H9 (cell line): ENCODE measurements at regions not wholly inside any gene's neighbourhood (a gene's known extent, or its start where the extent isn't known, plus 50 kb on each side); places are given as distances from the start of the nearest gene placed in this dataset.

Source experiments
- DNase-seq: peaks from one replicate; pipeline ENCODE4 v3.0.0-alpha.2; 2017
- H2AFZ ChIP-seq: one replicate; pipeline ENCODE4 v1.6.1; 2013; ENCODE audit warnings: mild to moderate bottlenecking, low read length, control low read depth, moderate library complexity
- H2AK5ac ChIP-seq: 2 replicates; pipeline ENCODE4 v1.6.1; 2013; ENCODE audit warnings: low read length, control low read depth, mixed read lengths; ENCODE audit not compliant: insufficient read length
- H2BK120ac ChIP-seq: one replicate; pipeline ENCODE4 v1.6.1; 2013; ENCODE audit warnings: low read depth, mild to moderate bottlenecking, low read length, control low read depth, inconsistent platforms; ENCODE audit not compliant: poor library complexity, severe bottlenecking
- H2BK12ac ChIP-seq: 2 replicates; pipeline ENCODE4 v1.6.1; 2013; ENCODE audit warnings: low read length, control low read depth, mixed read lengths, low read depth; ENCODE audit not compliant: insufficient read length
- H2BK15ac ChIP-seq: 2 replicates; pipeline ENCODE4 v1.6.1; 2013; ENCODE audit warnings: low read depth, low read length, control low read depth
- H2BK20ac ChIP-seq: one replicate; pipeline ENCODE4 v1.6.1; 2013; ENCODE audit warnings: low read depth, mild to moderate bottlenecking, low read length, control low read depth, inconsistent platforms; ENCODE audit not compliant: poor library complexity, severe bottlenecking
- H2BK5ac ChIP-seq: 2 replicates; pipeline ENCODE4 v1.6.1; 2013; ENCODE audit warnings: low read length, control low read depth, mixed read lengths; ENCODE audit not compliant: insufficient read length
- H3K14ac ChIP-seq: 2 replicates; pipeline ENCODE4 v1.6.1; 2013; ENCODE audit warnings: low read length, control low read depth; ENCODE audit not compliant: insufficient read depth
- H3K18ac ChIP-seq: 2 replicates; pipeline ENCODE4 v1.6.1; 2013; ENCODE audit warnings: low read depth, mild to moderate bottlenecking, mixed read lengths, low read length, control low read depth; ENCODE audit not compliant: insufficient read length
- H3K23ac ChIP-seq: 2 replicates; pipeline ENCODE4 v1.6.1; 2013; ENCODE audit warnings: low read length, control low read depth, mixed read lengths, low read depth; ENCODE audit not compliant: insufficient read length
- H3K23me2 ChIP-seq: 2 replicates; pipeline ENCODE4 v1.6.1; 2013; ENCODE audit warnings: low read depth, mild to moderate bottlenecking, mixed read lengths, low read length, control low read depth; ENCODE audit not compliant: insufficient read length, poor library complexity, severe bottlenecking
- H3K27ac ChIP-seq: 2 replicates; pipeline ENCODE4 v1.5.1; 2013; ENCODE audit warnings: low read length, control low read depth, mixed read lengths, low read depth; ENCODE audit not compliant: insufficient read length
- H3K27me3 ChIP-seq: 2 replicates; pipeline ENCODE4 v1.6.1; 2013; ENCODE audit warnings: low read length, control low read depth, inconsistent platforms; ENCODE audit not compliant: insufficient read depth
- H3K4ac ChIP-seq: 2 replicates; pipeline ENCODE4 v1.6.1; 2013; ENCODE audit warnings: low read depth, mild to moderate bottlenecking, control low read depth, inconsistent platforms, low read length, moderate library complexity
- H3K4me1 ChIP-seq: 2 replicates; pipeline ENCODE4 v1.6.1; 2013; ENCODE audit warnings: low read length, control low read depth, inconsistent platforms; ENCODE audit not compliant: insufficient read depth
- H3K4me2 ChIP-seq: 2 replicates; pipeline ENCODE4 v1.6.1; 2013; ENCODE audit warnings: low read length, control low read depth, mixed read lengths; ENCODE audit not compliant: insufficient read length, insufficient read depth
- H3K56ac ChIP-seq: 2 replicates; pipeline ENCODE4 v1.6.1; 2013; ENCODE audit warnings: low read depth, mild to moderate bottlenecking, mixed read lengths, low read length, control low read depth; ENCODE audit not compliant: insufficient read length
- H3K79me1 ChIP-seq: 2 replicates; pipeline ENCODE4 v1.6.1; 2013; ENCODE audit warnings: low read depth, mild to moderate bottlenecking, moderate library complexity, low read length, control low read depth, inconsistent platforms; ENCODE audit not compliant: insufficient read depth, poor library complexity, severe bottlenecking
- H3K79me2 ChIP-seq: 2 replicates; pipeline ENCODE4 v1.6.1; 2013; ENCODE audit warnings: low read length, control low read depth, inconsistent platforms; ENCODE audit not compliant: insufficient read depth
- H3K9ac ChIP-seq: 2 replicates; pipeline ENCODE4 v1.6.1; 2013; ENCODE audit warnings: low read length, control low read depth, mixed read lengths; ENCODE audit not compliant: insufficient read length; ENCODE audit errors: extremely low read depth
- H3K9me3 ChIP-seq: one replicate; pipeline ENCODE4 v1.6.1; 2013; ENCODE audit warnings: low read depth, low read length, inconsistent platforms; ENCODE audit not compliant: control insufficient read depth
- H3T11ph ChIP-seq: one replicate; pipeline ENCODE4 v1.6.1; 2013; ENCODE audit warnings: mild to moderate bottlenecking, low read length, control low read depth, inconsistent platforms
- H4K20me1 ChIP-seq: one replicate; pipeline ENCODE4 v1.6.1; 2013; ENCODE audit not compliant: control insufficient read depth, insufficient read length, insufficient read depth
- H4K5ac ChIP-seq: 2 replicates; pipeline ENCODE4 v1.6.1; 2013; ENCODE audit warnings: low read depth, mild to moderate bottlenecking, mixed read lengths, low read length, control low read depth; ENCODE audit not compliant: insufficient read length
- H4K8ac ChIP-seq: replicated peaks from 2 replicates; pipeline ENCODE4 v1.6.1; 2013; ENCODE audit warnings: low read length, control low read depth, mixed read lengths, low read depth; ENCODE audit not compliant: insufficient read length
- H4K91ac ChIP-seq: 2 replicates; pipeline ENCODE4 v1.6.1; 2013; ENCODE audit warnings: low read depth, mild to moderate bottlenecking, moderate library complexity, mixed read lengths, low read length, control low read depth; ENCODE audit not compliant: insufficient read length
- H3K27ac Mint-ChIP-seq, 3 experiments: 2 replicates in 2 of 3; 3 replicates in 1 of 3; pipeline ENCODE4 v1.8.0; 2020 to 2021; ENCODE audit warnings: mixed read lengths in 3 of 3, mild to moderate bottlenecking in 1 of 3, moderate library complexity in 1 of 3
- H3K27me3 Mint-ChIP-seq: 2 replicates; pipeline ENCODE4 v1.8.0; 2021; ENCODE audit warnings: low read depth, mild to moderate bottlenecking, moderate library complexity, mixed read lengths
- H3K36me3 Mint-ChIP-seq, 3 experiments: 2 replicates in 2 of 3; 3 replicates in 1 of 3; pipeline ENCODE4 v1.8.0; 2020 to 2021; ENCODE audit warnings: low read depth in 3 of 3, mixed read lengths in 3 of 3; ENCODE audit not compliant: insufficient read depth in 1 of 3
- H3K4me1 Mint-ChIP-seq, 2 experiments: 2 replicates each; pipeline ENCODE4 v1.8.0; 2020; ENCODE audit warnings: mixed read lengths in 2 of 2
- H3K4me3 Mint-ChIP-seq, 2 experiments: 2 replicates in 1 of 2; 3 replicates in 1 of 2; pipeline ENCODE4 v1.8.0; 2020 to 2021; ENCODE audit warnings: mild to moderate bottlenecking in 2 of 2, mixed read lengths in 2 of 2, moderate library complexity in 1 of 2
- H3K9me3 Mint-ChIP-seq, 2 experiments: 2 replicates in 1 of 2; 3 replicates in 1 of 2; pipeline ENCODE4 v1.8.0; 2020; ENCODE audit warnings: mild to moderate bottlenecking in 2 of 2, mixed read lengths in 2 of 2, moderate library complexity in 1 of 2
- WGBS: extraction: QIAGEN DNeasy Blood & Tissue Kit; methylation state at CpG from one replicate; pipeline ENCODE4 v1.1.7; 2013; ENCODE audit warnings: missing lambda C conversion rate, low lambda C conversion rate, mixed read lengths; ENCODE audit not compliant: insufficient read length; ENCODE audit errors: extremely low coverage; 5-methylcytosine and 5-hydroxymethylcytosine counted together
- TF ChIP-seq, protein P1 (sequence below): fragments of 200-600 bp; sonication (generic); conservative IDR thresholded peaks from 3 replicates; pipeline ENCODE4 v1.8.0; 2021; ENCODE audit warnings: antibody characterized with exemption, mild to moderate bottlenecking

DNA sequence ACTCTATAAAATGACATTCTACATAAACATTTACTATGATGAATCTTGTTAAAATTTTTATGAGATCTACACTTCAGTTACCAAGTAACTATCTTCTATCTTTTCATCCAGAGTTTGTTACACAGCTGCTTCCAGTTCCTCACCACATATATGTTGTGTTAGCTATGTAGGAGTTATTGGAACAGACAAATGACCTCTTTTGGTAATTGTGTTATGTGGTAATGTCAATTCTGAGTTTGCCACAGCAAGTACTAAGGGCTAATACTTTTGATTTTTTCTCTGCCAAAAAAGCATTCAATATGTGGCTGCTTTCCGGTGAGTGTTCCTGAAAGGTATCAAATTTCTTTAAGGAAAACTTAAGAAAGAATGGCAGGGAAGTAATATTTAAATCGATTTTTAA, 573.9 kb upstream of the PCDH15 start:
- Histone ChIP-seq H2BK5ac (no peak overlapping the region), H2BK12ac (no peak overlapping the region), H3T11ph (no peak overlapping the region), H2AFZ (no peak overlapping the region), H3K4ac (no peak overlapping the region), H2BK20ac (no peak overlapping the region), H3K23ac (no peak overlapping the region), H3K79me1 (no peaks in the 10 kb centered on the region), H4K8ac (no peak overlapping the region), H4K5ac (no peak overlapping the region), H3K9me3 (no peaks in the 10 kb centered on the region), H3K56ac (no peak overlapping the region), H3K9ac (no peak overlapping the region), H2BK120ac (no peak overlapping the region), H3K27me3 (no peaks in the 10 kb centered on the region), H3K79me2 (no peaks in the 10 kb centered on the region), H3K27ac (no peak overlapping the region), H2BK15ac (no peak overlapping the region), H2AK5ac (no peak overlapping the region), H3K23me2 (no peaks in the 10 kb centered on the region), H4K20me1 (no peaks in the 10 kb centered on the region), H3K4me2 (no peak overlapping the region), H3K4me1 (no peaks in the 10 kb centered on the region), H3K18ac (no peak overlapping the region), H4K91ac (no peak overlapping the region), H3K14ac (no peak overlapping the region)
- peaks cover 3 to 4% of the 10 kb centered on the region in 2 experiments; a peak in 2 of 4 replicates for H3K4me1 Mint-ChIP-seq
- DNase-seq: no peak
- WGBS: no CpG with 5 or more reads among the region's 2 CpGs
- H3K27ac Mint-ChIP-seq: no peak overlapping the region
- H3K27me3 Mint-ChIP-seq: no peaks in the 10 kb centered on the region
- H3K36me3 Mint-ChIP-seq: no peaks in the 10 kb centered on the region; a peak in 1 of 7 replicates
- H3K4me3 Mint-ChIP-seq: no peak overlapping the region
- TF ChIP-seq, protein P1, sequence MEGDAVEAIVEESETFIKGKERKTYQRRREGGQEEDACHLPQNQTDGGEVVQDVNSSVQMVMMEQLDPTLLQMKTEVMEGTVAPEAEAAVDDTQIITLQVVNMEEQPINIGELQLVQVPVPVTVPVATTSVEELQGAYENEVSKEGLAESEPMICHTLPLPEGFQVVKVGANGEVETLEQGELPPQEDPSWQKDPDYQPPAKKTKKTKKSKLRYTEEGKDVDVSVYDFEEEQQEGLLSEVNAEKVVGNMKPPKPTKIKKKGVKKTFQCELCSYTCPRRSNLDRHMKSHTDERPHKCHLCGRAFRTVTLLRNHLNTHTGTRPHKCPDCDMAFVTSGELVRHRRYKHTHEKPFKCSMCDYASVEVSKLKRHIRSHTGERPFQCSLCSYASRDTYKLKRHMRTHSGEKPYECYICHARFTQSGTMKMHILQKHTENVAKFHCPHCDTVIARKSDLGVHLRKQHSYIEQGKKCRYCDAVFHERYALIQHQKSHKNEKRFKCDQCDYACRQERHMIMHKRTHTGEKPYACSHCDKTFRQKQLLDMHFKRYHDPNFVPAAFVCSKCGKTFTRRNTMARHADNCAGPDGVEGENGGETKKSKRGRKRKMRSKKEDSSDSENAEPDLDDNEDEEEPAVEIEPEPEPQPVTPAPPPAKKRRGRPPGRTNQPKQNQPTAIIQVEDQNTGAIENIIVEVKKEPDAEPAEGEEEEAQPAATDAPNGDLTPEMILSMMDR: no peak
- no peaks in the 10 kb centered on the region; a peak in 1 of 5 replicates for H3K9me3 Mint-ChIP-seq
